ENCODE measurements at regions not wholly inside any gene's neighbourhood (a gene's known extent, or its start where the extent isn't known, plus 50 kb on each side); places are given as distances from the start of the nearest gene placed in this dataset.
A peak's percentile ranks its signal among the peaks of the same experiment; 100 is the strongest.

GRCh38 chr3:41104147-41104546 lies 95.2 kb upstream of the CTNNB1 start:
- DNase-seq (ENCODE audit: low read depth) = no peak
- TF ChIP-seq CTCF (conservative IDR thresholded peaks at IDR 0.05; ENCODE audit: control insufficient read depth, insufficient read depth, low read depth, low read length) = no peak
- H3K4me3 ChIP-seq (ENCODE audit: control insufficient read depth, low read depth, low read length) = no peak overlapping the region

GRCh38 chr3:41106691-41107090 lies 92.6 kb upstream of the CTNNB1 start:
- no peak for TF ChIP-seq CTCF (conservative IDR thresholded peaks at IDR 0.05; ENCODE audit: control insufficient read depth, insufficient read depth, low read depth, low read length)
- H3K4me3 ChIP-seq (ENCODE audit: control insufficient read depth, low read depth, low read length) = no peak overlapping the region
- DNase-seq (ENCODE audit: low read depth) = no peak

- no peak for TF ChIP-seq CTCF (conservative IDR thresholded peaks at IDR 0.05; ENCODE audit: control insufficient read depth, insufficient read depth, low read depth, low read length)
- no peak overlapping the region for H3K4me3 ChIP-seq (ENCODE audit: control insufficient read depth, low read depth, low read length)
- DNase-seq (ENCODE audit: low read depth) = no peak
These were observed 88.3 kb upstream of the CTNNB1 start for GRCh38 chr3:41111011-41111410.

GRCh38 chr3:41112466-41112865 lies 86.8 kb upstream of the CTNNB1 start:
- no peak for TF ChIP-seq CTCF (conservative IDR thresholded peaks at IDR 0.05; ENCODE audit: control insufficient read depth, insufficient read depth, low read depth, low read length)
- H3K4me3 ChIP-seq (ENCODE audit: control insufficient read depth, low read depth, low read length) = no peak overlapping the region
- DNase-seq (ENCODE audit: low read depth) = no peak

GRCh38 chr3:41115069-41115468 lies 84.2 kb upstream of the CTNNB1 start:
- TF ChIP-seq CTCF (conservative IDR thresholded peaks at IDR 0.05; ENCODE audit: control insufficient read depth, insufficient read depth, low read depth, low read length) = no peak
- DNase-seq (ENCODE audit: low read depth) = no peak
- no peak overlapping the region for H3K4me3 ChIP-seq (ENCODE audit: control insufficient read depth, low read depth, low read length)

- no peak for TF ChIP-seq CTCF (conservative IDR thresholded peaks at IDR 0.05; ENCODE audit: control insufficient read depth, insufficient read depth, low read depth, low read length)
- H3K4me3 ChIP-seq (ENCODE audit: control insufficient read depth, low read depth, low read length) = no peak overlapping the region
- no peak for DNase-seq (ENCODE audit: low read depth)
These were observed 82.5 kb upstream of the CTNNB1 start for GRCh38 chr3:41116851-41117250.

- H3K4me3 ChIP-seq (ENCODE audit: control insufficient read depth, low read depth, low read length) = no peak overlapping the region
- TF ChIP-seq CTCF (conservative IDR thresholded peaks at IDR 0.05; ENCODE audit: control insufficient read depth, insufficient read depth, low read depth, low read length) = no peak
- peak; percentile 45 for DNase-seq (ENCODE audit: low read depth)
These were observed 81.9 kb upstream of the CTNNB1 start for GRCh38 chr3:41117398-41117870.

Data from fibroblast of mammary gland (primary cell).